ENCODE measurements at regions not wholly inside any gene's neighbourhood (a gene's known extent, or its start where the extent isn't known, plus 50 kb on each side); places are given as distances from the start of the nearest gene placed in this dataset.

DNA sequence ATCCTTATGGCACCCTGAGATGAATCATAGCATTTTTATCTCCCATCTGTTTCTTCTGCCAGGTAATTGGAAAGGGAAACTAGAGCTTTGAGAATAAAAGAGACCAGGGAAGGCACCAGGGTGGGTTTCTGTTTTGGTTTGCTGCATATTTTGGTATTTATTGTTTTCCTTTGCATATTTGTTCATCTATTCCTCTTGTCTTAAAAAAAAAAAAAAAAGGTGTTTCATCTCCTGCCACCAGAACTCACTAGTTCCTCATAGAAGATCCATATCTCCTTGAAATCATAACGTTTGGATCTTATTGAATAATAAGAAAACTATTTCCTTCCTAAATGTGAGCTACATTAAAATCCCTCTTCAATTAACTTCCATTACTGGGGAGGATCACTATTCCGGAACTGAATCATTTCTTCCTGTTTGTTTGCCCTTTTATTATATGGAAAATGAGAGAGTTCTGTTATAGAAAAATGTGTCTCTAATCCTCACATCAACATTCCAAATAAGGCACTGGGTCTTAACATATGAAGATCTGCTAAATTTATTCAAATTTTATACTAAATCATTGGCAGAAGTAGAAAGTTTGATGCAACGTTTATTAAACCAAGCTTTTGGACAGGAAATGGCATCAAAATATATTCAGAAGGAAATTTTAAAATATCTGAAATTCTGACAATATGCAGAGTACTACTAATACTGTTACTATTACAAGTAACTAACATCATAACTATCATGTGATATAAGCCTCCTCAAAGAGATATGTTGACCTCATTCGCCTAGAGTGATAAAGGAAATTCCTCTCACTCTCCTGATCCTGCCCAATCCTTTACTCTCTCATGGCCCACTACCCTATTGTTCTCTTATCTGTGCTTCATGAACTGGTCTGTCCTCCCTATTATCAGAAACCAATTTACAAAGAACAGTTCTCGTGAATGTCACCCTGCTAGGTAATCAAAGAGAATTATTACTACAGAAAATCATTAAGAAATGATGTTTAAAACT, 229.4 kb upstream of the RSPO3 start:
- TF ChIP-seq, protein P1, sequence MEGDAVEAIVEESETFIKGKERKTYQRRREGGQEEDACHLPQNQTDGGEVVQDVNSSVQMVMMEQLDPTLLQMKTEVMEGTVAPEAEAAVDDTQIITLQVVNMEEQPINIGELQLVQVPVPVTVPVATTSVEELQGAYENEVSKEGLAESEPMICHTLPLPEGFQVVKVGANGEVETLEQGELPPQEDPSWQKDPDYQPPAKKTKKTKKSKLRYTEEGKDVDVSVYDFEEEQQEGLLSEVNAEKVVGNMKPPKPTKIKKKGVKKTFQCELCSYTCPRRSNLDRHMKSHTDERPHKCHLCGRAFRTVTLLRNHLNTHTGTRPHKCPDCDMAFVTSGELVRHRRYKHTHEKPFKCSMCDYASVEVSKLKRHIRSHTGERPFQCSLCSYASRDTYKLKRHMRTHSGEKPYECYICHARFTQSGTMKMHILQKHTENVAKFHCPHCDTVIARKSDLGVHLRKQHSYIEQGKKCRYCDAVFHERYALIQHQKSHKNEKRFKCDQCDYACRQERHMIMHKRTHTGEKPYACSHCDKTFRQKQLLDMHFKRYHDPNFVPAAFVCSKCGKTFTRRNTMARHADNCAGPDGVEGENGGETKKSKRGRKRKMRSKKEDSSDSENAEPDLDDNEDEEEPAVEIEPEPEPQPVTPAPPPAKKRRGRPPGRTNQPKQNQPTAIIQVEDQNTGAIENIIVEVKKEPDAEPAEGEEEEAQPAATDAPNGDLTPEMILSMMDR (IDR thresholded peaks at IDR 0.05) = no peak
- TF ChIP-seq POLR2A (IDR thresholded peaks at IDR 0.05) = no peak
